ENCODE measurements at regions not wholly inside any gene's neighbourhood (a gene's known extent, or its start where the extent isn't known, plus 50 kb on each side); places are given as distances from the start of the nearest gene placed in this dataset.
"Not testable (repeated sequence)": the region's sequence is repeated elsewhere in the genome, so short reads cannot be mapped to it uniquely, and the experiment has no call there.

GRCh38 chr20:56689318-56689717 lies 60.2 kb downstream of the TFAP2C start:
- no peak for DNase-seq

- no peak for DNase-seq
Measured at GRCh38 chr20:56689852-56690485, 60.9 kb downstream of the TFAP2C start.

GRCh38 chr20:56690531-56691175 lies 61.5 kb downstream of the TFAP2C start:
- DNase-seq = no peak

- DNase-seq = no peak
Measured at GRCh38 chr20:56691325-56691998, 62.4 kb downstream of the TFAP2C start.

- DNase-seq = no peak
Measured at GRCh38 chr20:56693217-56693616, 64.1 kb downstream of the TFAP2C start.

GRCh38 chr20:56697476-56697875 lies 68.4 kb downstream of the TFAP2C start:
- DNase-seq = no peak

- no peak for DNase-seq
Measured at GRCh38 chr20:56698297-56698696, 69.2 kb downstream of the TFAP2C start.

GRCh38 chr20:56698749-56699148 lies 69.6 kb downstream of the TFAP2C start:
- no peak for DNase-seq

GRCh38 chr20:56702931-56703840 lies 74.1 kb downstream of the TFAP2C start:
- no peak for DNase-seq

GRCh38 chr20:56706867-56707360 lies 77.8 kb downstream of the TFAP2C start:
- no peak for DNase-seq

- DNase-seq = no peak
Measured at GRCh38 chr20:56708991-56709390, 79.9 kb downstream of the TFAP2C start.

GRCh38 chr20:56710125-56710524 lies 81.0 kb downstream of the TFAP2C start:
- DNase-seq = no peak

GRCh38 chr20:56710577-56710976 lies 81.5 kb downstream of the TFAP2C start:
- DNase-seq = not testable (repeated sequence)

GRCh38 chr20:56711018-56711417 lies 81.9 kb downstream of the TFAP2C start:
- no peak for DNase-seq

- DNase-seq = no peak
Measured at GRCh38 chr20:56715309-56715708, 86.2 kb downstream of the TFAP2C start.

- no peak for DNase-seq
Measured at GRCh38 chr20:56715902-56716519, 86.9 kb downstream of the TFAP2C start.

- no peak for DNase-seq
Measured at GRCh38 chr20:56716806-56717205, 87.7 kb downstream of the TFAP2C start.

- no peak for DNase-seq
Measured at GRCh38 chr20:56718816-56719215, 89.7 kb downstream of the TFAP2C start.

GRCh38 chr20:56720620-56721213 lies 91.6 kb downstream of the TFAP2C start:
- no peak for DNase-seq

- no peak for DNase-seq
Measured at GRCh38 chr20:56722042-56722441, 92.9 kb downstream of the TFAP2C start.

GRCh38 chr20:56723331-56723730 lies 94.2 kb downstream of the TFAP2C start:
- no peak for DNase-seq

- no peak for DNase-seq
Measured at GRCh38 chr20:56724241-56724757, 95.2 kb downstream of the TFAP2C start.
